Activated CD4-positive, alpha-beta T cell treated with anti-CD3 and anti-CD28 coated beads, Interleukin-2, Interleukin-6, amounts not matched to agents 100 ng/mL and 50 ng/mL, durations not matched to agents 16 hours and 8 hours (primary cell): ENCODE measurements at regions not wholly inside any gene's neighbourhood (a gene's known extent, or its start where the extent isn't known, plus 50 kb on each side); places are given as distances from the start of the nearest gene placed in this dataset.

Experiments used
- DNase-seq: peaks from one replicate; pipeline ENCODE4 v3.0.0-alpha.2; 2020

- no peak for DNase-seq
These were observed 314.3 kb upstream of the ZMIZ1 start for GRCh38 chr10:78754269-78755062.

DNA sequence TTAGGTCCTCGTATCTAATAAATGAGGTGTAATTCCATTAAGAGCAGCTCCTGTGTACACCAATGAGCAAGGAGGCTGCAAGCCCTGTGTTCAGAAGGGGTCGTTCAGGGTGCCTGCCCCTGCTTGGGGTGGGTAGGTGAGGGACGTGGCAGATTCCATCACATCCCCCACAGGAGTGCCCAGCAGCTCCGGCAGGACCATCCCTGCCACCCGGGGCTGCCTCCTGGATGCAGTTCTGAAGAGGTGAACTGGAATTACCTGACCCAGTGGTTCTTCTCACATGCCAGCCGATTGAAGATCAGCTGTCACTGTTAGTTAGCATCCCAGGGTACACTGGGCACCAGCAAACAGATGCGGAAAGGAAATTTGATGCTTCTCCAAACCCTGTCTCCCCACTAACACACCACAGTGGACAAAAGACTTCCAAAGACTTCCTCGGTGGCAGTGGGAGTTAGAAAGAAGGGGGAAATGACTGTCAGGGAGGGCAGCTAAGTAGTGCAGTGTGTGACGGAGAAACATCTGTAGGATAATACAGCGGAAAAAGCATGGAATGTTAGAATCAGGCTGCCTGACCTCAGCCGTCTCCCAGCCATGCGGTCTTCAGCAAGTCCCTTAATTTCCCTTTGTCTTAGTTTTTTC lies 313.6 kb upstream of the ZMIZ1 start:
- DNase-seq, result no peak

DNA sequence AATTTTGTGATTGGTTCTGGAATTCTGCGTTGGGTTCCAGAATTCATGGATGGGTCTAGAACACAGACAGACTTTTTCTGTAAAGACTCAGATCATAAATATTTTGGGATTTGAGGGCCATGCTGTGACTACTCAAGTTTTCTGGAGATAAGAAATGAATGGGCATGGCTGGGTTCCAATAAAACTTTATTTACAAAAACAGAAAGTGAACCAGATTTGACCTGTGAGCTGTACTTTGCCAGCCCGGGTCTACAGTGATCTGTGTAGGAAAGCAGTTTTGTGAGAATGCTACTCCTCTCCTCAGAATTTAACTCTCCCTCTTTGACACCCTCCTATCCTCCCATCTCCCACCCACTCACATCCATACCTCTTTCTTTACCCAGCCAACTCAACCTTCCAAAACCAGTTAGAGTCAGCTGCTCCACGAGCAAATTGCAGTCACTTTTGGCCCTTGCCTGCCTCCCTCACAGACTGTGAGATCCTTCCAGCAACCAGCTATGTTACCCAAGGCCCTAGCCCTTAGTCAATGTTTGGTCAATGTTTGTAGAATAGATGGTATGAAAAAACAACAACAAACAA lies 312.8 kb upstream of the ZMIZ1 start:
- DNase-seq, result no peak

- peak; percentile 54 for DNase-seq
These were observed 312.0 kb upstream of the ZMIZ1 start for GRCh38 chr10:78756604-78757343.

DNA sequence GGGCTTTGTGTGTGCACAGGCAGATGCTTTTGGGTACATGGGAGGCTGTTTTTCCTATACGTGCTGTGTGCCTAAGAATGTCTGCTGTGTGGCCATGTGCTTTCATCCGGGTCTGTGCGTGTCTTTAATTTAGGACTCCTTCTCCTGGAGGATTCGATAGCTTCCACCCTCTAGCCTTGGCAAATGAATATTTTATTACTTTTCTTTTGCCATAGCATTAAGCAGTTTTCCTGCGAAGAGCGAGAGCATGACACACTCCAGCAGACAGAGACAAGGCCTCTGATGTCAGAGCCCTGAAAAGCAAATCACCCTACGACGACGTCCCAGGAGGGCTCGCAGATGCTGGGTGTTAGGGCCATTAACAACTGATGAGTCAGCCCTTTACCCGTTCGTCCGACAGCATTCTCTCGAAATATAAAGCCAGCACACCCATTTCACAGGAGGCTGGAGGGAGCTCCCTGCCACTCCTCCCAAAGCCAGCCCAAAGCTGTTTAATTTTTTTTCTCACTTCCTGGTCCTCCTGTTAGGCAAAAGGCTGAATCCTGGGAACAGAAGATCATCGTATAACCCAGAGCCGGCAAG lies 311.3 kb upstream of the ZMIZ1 start:
- no peak for DNase-seq

- DNase-seq, result no peak
These were observed 310.6 kb upstream of the ZMIZ1 start for GRCh38 chr10:78758176-78758575.

- DNase-seq, result no peak
These were observed 309.2 kb upstream of the ZMIZ1 start for GRCh38 chr10:78759456-78760120.

DNA sequence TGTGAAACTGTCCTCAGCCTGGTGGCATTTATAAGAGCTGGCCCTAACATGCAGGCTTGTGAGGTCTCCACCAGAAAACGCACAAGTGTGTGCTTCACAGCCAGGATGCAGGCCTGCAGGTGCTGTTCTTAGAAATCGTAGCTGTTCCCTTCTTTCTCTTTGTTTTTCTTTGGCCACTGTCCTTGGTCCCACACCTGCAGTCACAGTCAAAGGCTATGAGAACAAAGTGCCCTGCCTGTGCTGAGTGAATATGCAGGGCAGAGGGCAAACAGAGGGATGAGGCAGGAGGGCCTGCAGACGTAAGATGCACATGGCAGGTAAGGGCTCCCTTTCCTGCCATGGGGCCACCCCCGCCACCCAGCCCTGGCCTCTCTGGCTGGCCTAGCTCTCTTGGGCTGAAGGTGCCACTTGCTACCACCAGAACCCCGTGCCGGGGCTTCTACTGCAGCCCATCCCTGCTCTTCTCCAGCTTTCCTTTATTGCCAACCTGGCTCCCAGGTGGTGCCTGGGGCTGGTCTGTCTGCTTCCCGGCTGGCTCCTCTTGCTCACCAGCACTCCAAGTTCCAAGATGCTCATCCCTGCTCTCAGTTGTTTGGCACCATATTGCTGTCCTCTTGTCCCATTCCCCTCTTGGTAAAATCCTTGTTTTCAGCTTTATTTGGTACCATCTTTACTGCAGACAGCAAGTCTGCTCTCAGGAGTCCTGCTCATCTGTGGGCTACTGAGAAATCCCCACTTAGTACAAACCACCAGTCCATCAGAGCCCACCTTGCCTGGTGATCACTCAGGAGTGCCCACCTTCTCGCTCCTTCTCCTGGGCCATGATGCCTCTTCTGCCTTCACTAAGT lies 308.1 kb upstream of the ZMIZ1 start:
- no peak for DNase-seq

- no peak for DNase-seq
These were observed 307.4 kb upstream of the ZMIZ1 start for GRCh38 chr10:78761311-78761781.

- no peak for DNase-seq
These were observed 306.6 kb upstream of the ZMIZ1 start for GRCh38 chr10:78762086-78762630.

DNA sequence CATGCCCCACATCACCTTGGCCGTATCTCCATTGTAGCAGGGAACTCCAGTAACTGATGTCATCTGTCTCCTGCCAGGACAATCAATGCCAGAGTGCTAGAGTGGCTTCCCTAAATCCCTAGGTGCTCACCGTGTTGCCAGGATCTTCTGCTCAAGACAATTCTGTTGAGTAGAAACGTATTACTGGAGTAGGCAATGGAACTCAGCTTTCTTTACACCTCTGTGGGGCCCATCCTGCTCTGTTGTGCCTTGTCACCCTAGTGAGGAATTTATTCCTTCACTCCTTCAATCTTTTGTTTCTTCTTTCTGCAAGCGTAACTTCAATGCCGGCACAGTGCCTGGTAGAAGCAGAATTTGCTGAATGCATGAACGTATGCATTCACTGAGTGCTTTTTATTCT lies 305.5 kb upstream of the ZMIZ1 start:
- DNase-seq, result no peak

DNA sequence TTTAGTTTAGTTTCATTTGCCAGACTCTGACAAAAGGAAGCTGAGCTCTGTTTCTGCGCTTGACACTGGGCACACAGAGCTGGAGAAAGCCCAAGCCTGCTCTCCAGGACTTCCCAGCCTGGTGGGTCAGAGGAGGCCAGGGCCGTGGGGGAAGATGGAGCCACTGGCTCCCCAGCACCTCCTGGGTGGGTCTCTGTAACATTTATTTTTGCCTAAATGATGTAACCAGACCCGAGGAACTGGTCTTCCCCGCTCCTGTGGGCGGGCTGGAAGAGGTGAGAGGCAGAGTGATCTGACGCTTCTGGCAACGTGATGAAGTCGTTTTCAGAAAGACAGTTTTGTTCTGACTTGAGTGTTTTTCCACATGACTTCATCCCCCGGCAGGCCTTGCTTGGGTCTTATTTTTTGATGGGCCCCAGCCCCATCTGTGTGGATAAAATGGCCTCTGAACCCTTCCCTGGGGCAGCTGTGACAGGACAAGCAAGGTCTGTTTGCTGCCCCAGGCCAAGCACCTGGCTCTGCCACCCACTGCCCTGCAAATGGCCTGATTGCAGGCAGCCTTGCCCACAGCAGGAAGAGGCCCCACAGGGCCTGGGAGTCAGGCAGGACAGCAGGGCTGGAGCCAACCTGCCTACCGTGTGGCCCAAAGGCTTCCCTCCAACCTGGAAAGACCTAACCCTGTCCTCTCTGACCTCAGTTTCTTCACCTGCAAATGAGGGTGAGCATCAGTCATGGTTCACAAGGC lies 304.9 kb upstream of the ZMIZ1 start:
- peak; percentile 70 for DNase-seq

DNA sequence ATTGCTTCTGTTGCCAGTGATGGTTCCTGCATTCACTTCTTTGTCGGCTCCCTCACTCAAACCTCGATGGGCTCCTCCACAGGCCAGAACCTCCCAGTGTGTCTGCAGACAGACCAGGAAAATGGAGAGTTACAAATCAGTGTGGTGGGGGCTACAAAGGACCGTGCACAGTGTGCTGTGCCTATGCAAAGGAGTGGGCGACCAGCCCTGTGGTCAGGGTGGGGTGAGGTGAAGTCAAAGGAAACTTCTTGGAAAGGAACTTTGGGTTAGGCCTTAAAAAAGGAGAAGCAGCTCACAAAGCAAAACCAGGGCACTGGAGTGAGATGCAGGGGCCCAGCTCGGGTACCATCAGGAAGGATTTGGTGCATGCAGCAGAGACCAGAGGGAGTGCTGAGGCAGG lies 304.3 kb upstream of the ZMIZ1 start:
- DNase-seq, result no peak

DNA sequence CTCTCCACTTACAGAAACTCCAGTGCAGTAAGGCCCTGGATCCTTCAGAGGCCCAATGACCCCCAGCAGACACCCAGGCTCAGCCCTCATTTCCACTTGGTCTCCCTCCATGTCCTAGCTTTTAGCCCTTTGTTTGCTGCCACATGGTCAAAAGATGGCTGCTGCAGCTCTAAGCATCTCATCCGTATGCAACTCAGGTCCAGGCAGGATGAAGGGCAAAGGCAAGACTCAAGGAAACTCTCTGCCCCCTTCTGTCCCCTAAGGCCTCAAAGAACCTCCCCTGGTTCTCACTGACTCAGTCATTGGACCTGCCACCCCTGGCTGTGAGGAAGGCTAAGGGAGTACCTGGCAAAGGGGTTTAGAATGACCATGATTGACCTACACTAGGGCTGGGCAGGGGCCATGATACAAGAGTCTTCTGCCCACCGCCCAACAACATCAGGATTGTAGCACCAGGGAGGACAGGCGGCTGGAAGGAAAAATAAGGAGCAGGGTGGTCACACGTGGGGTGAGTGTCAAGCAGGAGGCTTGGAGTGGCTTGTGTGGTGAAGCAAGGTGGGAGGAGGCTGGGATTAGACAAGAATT lies 303.8 kb upstream of the ZMIZ1 start:
- DNase-seq, result no peak

DNA sequence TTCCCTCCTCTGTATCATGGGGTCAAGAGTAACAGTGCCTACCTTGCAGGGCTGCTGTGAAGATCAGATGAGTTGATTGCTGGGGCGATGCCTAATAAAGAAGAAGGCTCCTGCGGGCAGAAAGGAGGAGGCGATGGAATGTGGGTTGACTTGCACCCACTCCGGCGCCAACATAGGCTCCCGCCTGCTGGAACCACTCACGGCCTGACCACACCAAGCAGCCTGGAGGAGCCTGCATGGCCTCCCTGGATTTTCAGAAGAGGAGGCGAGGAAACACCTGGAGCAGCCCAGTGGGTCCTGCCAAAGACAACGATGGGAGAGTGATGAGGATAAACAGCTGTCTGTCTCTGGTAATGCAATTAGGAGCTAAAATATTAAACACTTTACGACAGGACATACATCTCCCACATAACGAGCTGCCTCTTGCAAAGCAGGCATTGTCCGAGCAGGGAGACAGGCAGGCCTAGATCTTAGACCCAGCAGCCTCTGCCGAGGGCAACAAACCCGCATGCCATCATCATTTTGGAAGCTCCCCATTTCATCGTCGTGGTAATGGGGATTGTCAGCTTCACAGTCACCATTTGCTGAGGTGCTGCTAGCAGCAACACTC lies 302.9 kb upstream of the ZMIZ1 start:
- DNase-seq, result no peak

DNA sequence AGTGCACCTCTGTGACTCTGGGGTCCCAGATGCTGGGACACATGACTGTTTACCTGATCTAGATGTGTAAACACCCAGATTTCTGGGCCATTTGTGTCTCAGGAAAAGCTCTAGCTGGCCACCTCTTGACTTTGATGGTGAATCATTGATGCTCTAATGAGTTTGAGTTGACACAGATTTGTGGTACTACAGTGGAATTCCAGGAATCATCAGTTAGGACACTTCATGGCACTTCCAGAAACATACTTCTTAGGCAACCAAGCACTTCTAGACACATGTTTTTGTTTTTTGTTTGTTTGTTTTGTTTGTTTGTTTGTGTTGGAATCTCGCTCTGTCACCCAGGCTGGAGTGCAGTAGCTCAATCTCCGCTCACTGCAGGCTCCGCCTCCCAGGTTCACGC lies 302.2 kb upstream of the ZMIZ1 start:
- no peak for DNase-seq

GRCh38 chr10:78768041-78768835 lies 300.5 kb upstream of the ZMIZ1 start:
- no peak for DNase-seq

GRCh38 chr10:78768876-78769275 lies 299.9 kb upstream of the ZMIZ1 start:
- no peak for DNase-seq

DNA sequence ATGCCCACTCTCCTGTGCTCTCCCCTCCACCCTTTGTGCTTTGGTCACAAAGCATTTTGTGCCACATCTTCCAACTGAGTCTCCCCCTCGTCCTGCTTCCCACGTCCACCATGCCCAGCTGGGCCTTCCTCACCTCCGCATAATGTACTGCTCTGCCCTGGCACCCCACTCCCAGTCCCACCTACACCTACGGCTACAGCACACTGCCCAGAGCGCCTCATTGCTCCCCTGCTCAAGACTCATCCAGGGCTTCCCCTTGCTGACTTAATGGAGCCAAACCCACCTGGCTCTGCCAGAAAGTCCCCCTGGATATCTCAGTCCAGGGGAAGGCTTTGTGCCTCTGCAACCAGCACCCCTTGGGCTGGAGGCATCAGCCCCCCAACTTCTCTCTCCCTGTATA lies 299.2 kb upstream of the ZMIZ1 start:
- DNase-seq, result no peak
